ENCODE measurements at regions not wholly inside any gene's neighbourhood (a gene's known extent, or its start where the extent isn't known, plus 50 kb on each side); places are given as distances from the start of the nearest gene placed in this dataset.

DNA sequence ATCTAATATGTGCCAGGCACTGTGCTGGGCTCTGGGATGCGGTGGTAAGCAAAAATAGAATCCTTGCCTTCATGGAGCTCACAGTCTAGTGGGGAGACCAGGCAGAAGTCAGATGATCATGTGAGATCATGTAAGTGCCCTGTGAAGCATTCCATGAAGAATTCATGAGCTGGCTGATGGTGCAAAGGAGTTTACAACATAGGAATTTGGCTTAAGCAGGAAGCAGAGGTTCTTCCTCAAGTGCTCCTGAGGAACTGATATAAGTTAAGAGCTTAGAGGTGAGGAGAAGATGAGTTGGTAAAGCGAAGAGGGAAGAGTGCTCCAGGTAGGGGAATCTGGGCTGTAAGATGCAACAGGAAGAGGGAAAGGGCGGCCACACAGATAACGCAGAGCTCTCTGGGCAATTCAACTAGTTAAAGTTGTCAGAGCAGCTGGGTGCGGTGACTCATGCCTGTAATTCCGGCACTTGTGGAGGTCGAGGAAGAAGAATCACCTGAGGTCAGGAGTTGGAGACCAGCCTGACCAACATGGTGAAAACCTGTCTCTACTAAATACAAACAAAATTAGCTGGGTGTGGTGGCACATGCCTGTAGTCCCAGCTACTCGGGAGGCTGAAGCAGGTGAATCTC is 78.5 kb upstream of the SPATA31D4 start:
- Histone ChIP-seq H3K9me3 (ENCODE audit: control insufficient read depth, low read length) (no peaks in the 10 kb centered on the region), H3K9ac (ENCODE audit: extremely low read depth, low read length, poor library complexity, severe bottlenecking) (no peak overlapping the region)
- H3K4me3 Mint-ChIP-seq: no peak overlapping the region

GRCh38 chr9:81850724-81851123 is 77.5 kb upstream of the SPATA31D4 start:
- TF ChIP-seq, protein P1, sequence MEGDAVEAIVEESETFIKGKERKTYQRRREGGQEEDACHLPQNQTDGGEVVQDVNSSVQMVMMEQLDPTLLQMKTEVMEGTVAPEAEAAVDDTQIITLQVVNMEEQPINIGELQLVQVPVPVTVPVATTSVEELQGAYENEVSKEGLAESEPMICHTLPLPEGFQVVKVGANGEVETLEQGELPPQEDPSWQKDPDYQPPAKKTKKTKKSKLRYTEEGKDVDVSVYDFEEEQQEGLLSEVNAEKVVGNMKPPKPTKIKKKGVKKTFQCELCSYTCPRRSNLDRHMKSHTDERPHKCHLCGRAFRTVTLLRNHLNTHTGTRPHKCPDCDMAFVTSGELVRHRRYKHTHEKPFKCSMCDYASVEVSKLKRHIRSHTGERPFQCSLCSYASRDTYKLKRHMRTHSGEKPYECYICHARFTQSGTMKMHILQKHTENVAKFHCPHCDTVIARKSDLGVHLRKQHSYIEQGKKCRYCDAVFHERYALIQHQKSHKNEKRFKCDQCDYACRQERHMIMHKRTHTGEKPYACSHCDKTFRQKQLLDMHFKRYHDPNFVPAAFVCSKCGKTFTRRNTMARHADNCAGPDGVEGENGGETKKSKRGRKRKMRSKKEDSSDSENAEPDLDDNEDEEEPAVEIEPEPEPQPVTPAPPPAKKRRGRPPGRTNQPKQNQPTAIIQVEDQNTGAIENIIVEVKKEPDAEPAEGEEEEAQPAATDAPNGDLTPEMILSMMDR (conservative IDR thresholded peaks at IDR 0.05): no peak
- no peak overlapping the region for H3K27ac Mint-ChIP-seq
- H3K9me3 Mint-ChIP-seq: no peaks in the 10 kb centered on the region
- no peak overlapping the region for H3K27ac ChIP-seq (ENCODE audit: low read depth, low read length)
- no peaks in the 10 kb centered on the region for H3K27me3 ChIP-seq (ENCODE audit: control insufficient read depth, insufficient read depth, low read length, poor library complexity, severe bottlenecking)
- no peaks in the 10 kb centered on the region for H3K4me1 ChIP-seq (ENCODE audit: control insufficient read depth, insufficient read depth, low read length)
- H3K36me3 Mint-ChIP-seq (ENCODE audit: low read depth): no peaks in the 10 kb centered on the region
- no peak for DNase-seq
- peaks cover 4% of the 10 kb centered on the region for H3K27me3 Mint-ChIP-seq (ENCODE audit: insufficient read depth)
- H3K4me3 ChIP-seq (ENCODE audit: low read length): no peak overlapping the region
- no peaks in the 10 kb centered on the region for H3K9me3 ChIP-seq (ENCODE audit: control insufficient read depth, low read length)
- H3K36me3 ChIP-seq (ENCODE audit: control insufficient read depth, insufficient read depth, low read length): no peaks in the 10 kb centered on the region
- H3K9ac ChIP-seq (ENCODE audit: extremely low read depth, low read length, poor library complexity, severe bottlenecking): no peak overlapping the region
- WGBS, 2 experiments (ENCODE audit: insufficient coverage in 1 of 2, insufficient read length in 1 of 2): 83 to 92% methylated on average over 3 to 6 of the region's 6 CpGs
- H3K4me3 Mint-ChIP-seq: no peak overlapping the region
- no peaks in the 10 kb centered on the region for H3K4me1 Mint-ChIP-seq

More for the DNA sequence above, 78.5 kb upstream of the SPATA31D4 start:
- no peak for DNase-seq
- H3K36me3 ChIP-seq (ENCODE audit: control insufficient read depth, insufficient read depth, low read length): no peaks in the 10 kb centered on the region
- peaks cover 4% of the 10 kb centered on the region for H3K27me3 Mint-ChIP-seq (ENCODE audit: insufficient read depth)
- no peak overlapping the region for H3K27ac ChIP-seq (ENCODE audit: low read depth, low read length)
- 89 to 91% methylated on average over 7 to 8 of the region's 8 CpGs for WGBS, 2 experiments (ENCODE audit: insufficient coverage in 1 of 2, insufficient read length in 1 of 2)
- H3K9me3 Mint-ChIP-seq: no peaks in the 10 kb centered on the region
- no peaks in the 10 kb centered on the region for H3K4me1 Mint-ChIP-seq
- H3K4me1 ChIP-seq (ENCODE audit: control insufficient read depth, insufficient read depth, low read length): no peaks in the 10 kb centered on the region
- H3K27ac Mint-ChIP-seq: no peak overlapping the region
- no peaks in the 10 kb centered on the region for H3K27me3 ChIP-seq (ENCODE audit: control insufficient read depth, insufficient read depth, low read length, poor library complexity, severe bottlenecking)
- TF ChIP-seq, protein P1 (conservative IDR thresholded peaks at IDR 0.05): no peak
- no peak overlapping the region for H3K4me3 ChIP-seq (ENCODE audit: low read length)
- no peaks in the 10 kb centered on the region for H3K36me3 Mint-ChIP-seq (ENCODE audit: low read depth)

DNA sequence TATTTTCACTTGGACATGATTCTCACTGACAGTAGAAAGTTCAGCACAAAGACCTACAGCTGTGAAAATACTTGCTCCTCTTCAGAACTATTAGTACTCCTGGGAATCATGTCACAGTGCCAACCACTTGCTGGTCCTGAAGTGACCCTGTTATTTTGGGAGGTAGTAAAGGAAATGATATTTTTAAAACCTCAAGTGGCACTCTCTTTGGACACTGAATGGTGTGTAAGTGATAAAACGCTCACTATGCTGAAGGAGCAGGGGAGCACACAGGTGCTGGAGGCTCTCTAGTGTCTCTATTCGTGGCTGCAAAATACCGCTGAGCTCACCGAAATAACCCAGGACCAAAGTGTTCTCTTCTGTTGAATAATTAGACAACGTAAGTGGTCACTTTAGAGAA is 76.9 kb upstream of the SPATA31D4 start:
- DNase-seq: no peak
- Histone ChIP-seq H3K36me3 (ENCODE audit: control insufficient read depth, insufficient read depth, low read length) (no peaks in the 10 kb centered on the region), H3K27ac (ENCODE audit: low read depth, low read length) (no peak overlapping the region), H3K27me3 (ENCODE audit: control insufficient read depth, insufficient read depth, low read length, poor library complexity, severe bottlenecking) (no peaks in the 10 kb centered on the region), H3K4me3 (ENCODE audit: low read length) (no peak overlapping the region), H3K9me3 (ENCODE audit: control insufficient read depth, low read length) (no peaks in the 10 kb centered on the region), H3K4me1 (ENCODE audit: control insufficient read depth, insufficient read depth, low read length) (no peaks in the 10 kb centered on the region), H3K9ac (ENCODE audit: extremely low read depth, low read length, poor library complexity, severe bottlenecking) (no peak overlapping the region)
- Mint-ChIP-seq H3K4me1 (no peaks in the 10 kb centered on the region), H3K4me3 (no peak overlapping the region), H3K27me3 (ENCODE audit: insufficient read depth) (peaks cover 5% of the 10 kb centered on the region), H3K27ac (no peak overlapping the region), H3K36me3 (ENCODE audit: low read depth) (no peaks in the 10 kb centered on the region), H3K9me3 (no peaks in the 10 kb centered on the region)
- WGBS, 2 experiments (ENCODE audit: insufficient coverage in 1 of 2, insufficient read length in 1 of 2): 93 to 100% methylated on average over 1 to 5 of the region's 5 CpGs
- TF ChIP-seq, protein P1 (conservative IDR thresholded peaks at IDR 0.05): no peak
